HG03432 (cell line): ENCODE measurements at regions not wholly inside any gene's neighbourhood (a gene's known extent, or its start where the extent isn't known, plus 50 kb on each side); places are given as distances from the start of the nearest gene placed in this dataset.
"Not testable (repeated sequence)": the region's sequence is repeated elsewhere in the genome, so short reads cannot be mapped to it uniquely, and the experiment has no call there.

Source experiments
- ATAC-seq: cut with Tn5 transposase; IDR thresholded peaks from one replicate; pipeline ENCODE4 v1.9.1; 2021; ENCODE audit warnings: mild to moderate bottlenecking, moderate library complexity; ENCODE audit not compliant: unreplicated experiment

GRCh38 chr3:174442302-174442682 lies 416.8 kb upstream of the NAALADL2 start:
- no peak for ATAC-seq

- ATAC-seq: no peak
Measured at GRCh38 chr3:174444391-174444790, 414.7 kb upstream of the NAALADL2 start.

GRCh38 chr3:174457758-174458157 lies 401.4 kb upstream of the NAALADL2 start:
- no peak for ATAC-seq

- ATAC-seq: no peak
Measured at GRCh38 chr3:174460831-174461230, 398.3 kb upstream of the NAALADL2 start.

- ATAC-seq: no peak
Measured at GRCh38 chr3:174462916-174463315, 396.2 kb upstream of the NAALADL2 start.

- no peak for ATAC-seq
Measured at GRCh38 chr3:174465177-174465576, 394.0 kb upstream of the NAALADL2 start.

GRCh38 chr3:174466471-174467054 lies 392.6 kb upstream of the NAALADL2 start:
- ATAC-seq: no peak

- no peak for ATAC-seq
Measured at GRCh38 chr3:174477491-174477890, 381.6 kb upstream of the NAALADL2 start.

- no peak for ATAC-seq
Measured at GRCh38 chr3:174480767-174481166, 378.4 kb upstream of the NAALADL2 start.

GRCh38 chr3:174482541-174482940 lies 376.6 kb upstream of the NAALADL2 start:
- no peak for ATAC-seq

- no peak for ATAC-seq
Measured at GRCh38 chr3:174483254-174483653, 375.9 kb upstream of the NAALADL2 start.

- ATAC-seq: not testable (repeated sequence)
Measured at GRCh38 chr3:174483856-174484255, 375.3 kb upstream of the NAALADL2 start.

- no peak for ATAC-seq
Measured at GRCh38 chr3:174488527-174488926, 370.6 kb upstream of the NAALADL2 start.

- no peak for ATAC-seq
Measured at GRCh38 chr3:174495311-174495710, 363.8 kb upstream of the NAALADL2 start.

- no peak for ATAC-seq
Measured at GRCh38 chr3:174495928-174496327, 363.2 kb upstream of the NAALADL2 start.

GRCh38 chr3:174498638-174499037 lies 360.5 kb upstream of the NAALADL2 start:
- no peak for ATAC-seq

- ATAC-seq: no peak
Measured at GRCh38 chr3:174505266-174505665, 353.9 kb upstream of the NAALADL2 start.

- no peak for ATAC-seq
Measured at GRCh38 chr3:174524203-174524602, 334.9 kb upstream of the NAALADL2 start.

- no peak for ATAC-seq
Measured at GRCh38 chr3:174529298-174529697, 329.8 kb upstream of the NAALADL2 start.

- ATAC-seq: no peak
Measured at GRCh38 chr3:174531262-174531982, 327.7 kb upstream of the NAALADL2 start.

GRCh38 chr3:174532216-174532615 lies 326.9 kb upstream of the NAALADL2 start:
- no peak for ATAC-seq

GRCh38 chr3:174532776-174533175 lies 326.4 kb upstream of the NAALADL2 start:
- ATAC-seq: no peak

- no peak for ATAC-seq
Measured at GRCh38 chr3:174533286-174533685, 325.8 kb upstream of the NAALADL2 start.
